ENCODE measurements at regions not wholly inside any gene's neighbourhood (a gene's known extent, or its start where the extent isn't known, plus 50 kb on each side); places are given as distances from the start of the nearest gene placed in this dataset.
A peak's percentile ranks its signal among the peaks of the same experiment; 100 is the strongest.

DNA sequence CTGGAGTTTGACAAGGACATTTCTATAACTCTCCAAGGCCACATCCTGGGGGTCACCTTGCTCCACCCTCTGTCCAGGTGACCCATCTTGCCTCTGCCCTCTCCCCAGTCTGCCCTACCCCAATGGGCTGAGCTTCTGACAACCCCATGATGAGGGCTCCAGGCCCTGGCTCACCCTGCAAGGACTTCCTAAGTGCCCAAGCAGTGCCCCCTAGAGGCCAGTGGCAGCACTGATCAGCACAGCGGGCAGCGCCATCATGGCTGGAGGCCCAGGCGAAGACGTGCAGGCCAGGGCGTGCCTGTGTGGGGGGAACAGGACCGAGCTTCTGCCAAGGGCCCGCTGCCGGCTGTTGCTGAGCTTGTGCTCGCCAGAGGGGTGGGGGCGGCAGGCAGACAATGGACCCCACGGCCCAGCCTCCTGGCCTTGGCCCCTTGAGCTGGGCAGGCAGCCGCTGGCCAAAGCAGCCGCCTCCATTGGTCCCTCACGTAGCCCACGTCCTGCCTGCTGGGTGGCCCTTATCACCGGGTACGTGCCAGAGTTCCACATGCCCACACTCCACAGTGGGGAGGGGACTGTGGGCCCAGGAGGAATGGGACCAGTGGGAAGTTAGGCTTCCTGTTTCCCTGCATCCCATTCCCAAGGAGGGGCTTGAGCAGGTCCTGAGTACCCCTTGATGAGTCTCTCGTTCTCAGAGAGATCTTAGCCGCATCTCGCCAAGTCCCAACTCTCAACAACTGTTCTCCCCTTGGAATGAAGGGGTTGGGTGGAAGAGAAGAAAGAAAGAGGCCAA lies 64.3 kb downstream of the MRPL14 start (continued):
- peak; percentile 60 for TF ChIP-seq GABPB1 (CRISPR knock-in tag; IDR thresholded peaks at IDR 0.05)
- TF ChIP-seq ETV6 (CRISPR knock-in tag; conservative IDR thresholded peaks at IDR 0.05) = no peak
- TF ChIP-seq ZNF432 (CRISPR knock-in tag; IDR thresholded peaks at IDR 0.05; ENCODE audit: borderline replicate concordance) = no peak
- TF ChIP-seq, protein P1, sequence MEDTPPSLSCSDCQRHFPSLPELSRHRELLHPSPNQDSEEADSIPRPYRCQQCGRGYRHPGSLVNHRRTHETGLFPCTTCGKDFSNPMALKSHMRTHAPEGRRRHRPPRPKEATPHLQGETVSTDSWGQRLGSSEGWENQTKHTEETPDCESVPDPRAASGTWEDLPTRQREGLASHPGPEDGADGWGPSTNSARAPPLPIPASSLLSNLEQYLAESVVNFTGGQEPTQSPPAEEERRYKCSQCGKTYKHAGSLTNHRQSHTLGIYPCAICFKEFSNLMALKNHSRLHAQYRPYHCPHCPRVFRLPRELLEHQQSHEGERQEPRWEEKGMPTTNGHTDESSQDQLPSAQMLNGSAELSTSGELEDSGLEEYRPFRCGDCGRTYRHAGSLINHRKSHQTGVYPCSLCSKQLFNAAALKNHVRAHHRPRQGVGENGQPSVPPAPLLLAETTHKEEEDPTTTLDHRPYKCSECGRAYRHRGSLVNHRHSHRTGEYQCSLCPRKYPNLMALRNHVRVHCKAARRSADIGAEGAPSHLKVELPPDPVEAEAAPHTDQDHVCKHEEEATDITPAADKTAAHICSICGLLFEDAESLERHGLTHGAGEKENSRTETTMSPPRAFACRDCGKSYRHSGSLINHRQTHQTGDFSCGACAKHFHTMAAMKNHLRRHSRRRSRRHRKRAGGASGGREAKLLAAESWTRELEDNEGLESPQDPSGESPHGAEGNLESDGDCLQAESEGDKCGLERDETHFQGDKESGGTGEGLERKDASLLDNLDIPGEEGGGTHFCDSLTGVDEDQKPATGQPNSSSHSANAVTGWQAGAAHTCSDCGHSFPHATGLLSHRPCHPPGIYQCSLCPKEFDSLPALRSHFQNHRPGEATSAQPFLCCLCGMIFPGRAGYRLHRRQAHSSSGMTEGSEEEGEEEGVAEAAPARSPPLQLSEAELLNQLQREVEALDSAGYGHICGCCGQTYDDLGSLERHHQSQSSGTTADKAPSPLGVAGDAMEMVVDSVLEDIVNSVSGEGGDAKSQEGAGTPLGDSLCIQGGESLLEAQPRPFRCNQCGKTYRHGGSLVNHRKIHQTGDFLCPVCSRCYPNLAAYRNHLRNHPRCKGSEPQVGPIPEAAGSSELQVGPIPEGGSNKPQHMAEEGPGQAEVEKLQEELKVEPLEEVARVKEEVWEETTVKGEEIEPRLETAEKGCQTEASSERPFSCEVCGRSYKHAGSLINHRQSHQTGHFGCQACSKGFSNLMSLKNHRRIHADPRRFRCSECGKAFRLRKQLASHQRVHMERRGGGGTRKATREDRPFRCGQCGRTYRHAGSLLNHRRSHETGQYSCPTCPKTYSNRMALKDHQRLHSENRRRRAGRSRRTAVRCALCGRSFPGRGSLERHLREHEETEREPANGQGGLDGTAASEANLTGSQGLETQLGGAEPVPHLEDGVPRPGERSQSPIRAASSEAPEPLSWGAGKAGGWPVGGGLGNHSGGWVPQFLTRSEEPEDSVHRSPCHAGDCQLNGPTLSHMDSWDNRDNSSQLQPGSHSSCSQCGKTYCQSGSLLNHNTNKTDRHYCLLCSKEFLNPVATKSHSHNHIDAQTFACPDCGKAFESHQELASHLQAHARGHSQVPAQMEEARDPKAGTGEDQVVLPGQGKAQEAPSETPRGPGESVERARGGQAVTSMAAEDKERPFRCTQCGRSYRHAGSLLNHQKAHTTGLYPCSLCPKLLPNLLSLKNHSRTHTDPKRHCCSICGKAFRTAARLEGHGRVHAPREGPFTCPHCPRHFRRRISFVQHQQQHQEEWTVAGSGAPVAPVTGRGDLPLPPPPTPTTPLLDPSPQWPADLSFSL (CRISPR knock-in tag; IDR thresholded peaks at IDR 0.05) = no peak
- TF ChIP-seq MTF1 (CRISPR knock-in tag; IDR thresholded peaks at IDR 0.05) = no peak
- TF ChIP-seq, protein P2, sequence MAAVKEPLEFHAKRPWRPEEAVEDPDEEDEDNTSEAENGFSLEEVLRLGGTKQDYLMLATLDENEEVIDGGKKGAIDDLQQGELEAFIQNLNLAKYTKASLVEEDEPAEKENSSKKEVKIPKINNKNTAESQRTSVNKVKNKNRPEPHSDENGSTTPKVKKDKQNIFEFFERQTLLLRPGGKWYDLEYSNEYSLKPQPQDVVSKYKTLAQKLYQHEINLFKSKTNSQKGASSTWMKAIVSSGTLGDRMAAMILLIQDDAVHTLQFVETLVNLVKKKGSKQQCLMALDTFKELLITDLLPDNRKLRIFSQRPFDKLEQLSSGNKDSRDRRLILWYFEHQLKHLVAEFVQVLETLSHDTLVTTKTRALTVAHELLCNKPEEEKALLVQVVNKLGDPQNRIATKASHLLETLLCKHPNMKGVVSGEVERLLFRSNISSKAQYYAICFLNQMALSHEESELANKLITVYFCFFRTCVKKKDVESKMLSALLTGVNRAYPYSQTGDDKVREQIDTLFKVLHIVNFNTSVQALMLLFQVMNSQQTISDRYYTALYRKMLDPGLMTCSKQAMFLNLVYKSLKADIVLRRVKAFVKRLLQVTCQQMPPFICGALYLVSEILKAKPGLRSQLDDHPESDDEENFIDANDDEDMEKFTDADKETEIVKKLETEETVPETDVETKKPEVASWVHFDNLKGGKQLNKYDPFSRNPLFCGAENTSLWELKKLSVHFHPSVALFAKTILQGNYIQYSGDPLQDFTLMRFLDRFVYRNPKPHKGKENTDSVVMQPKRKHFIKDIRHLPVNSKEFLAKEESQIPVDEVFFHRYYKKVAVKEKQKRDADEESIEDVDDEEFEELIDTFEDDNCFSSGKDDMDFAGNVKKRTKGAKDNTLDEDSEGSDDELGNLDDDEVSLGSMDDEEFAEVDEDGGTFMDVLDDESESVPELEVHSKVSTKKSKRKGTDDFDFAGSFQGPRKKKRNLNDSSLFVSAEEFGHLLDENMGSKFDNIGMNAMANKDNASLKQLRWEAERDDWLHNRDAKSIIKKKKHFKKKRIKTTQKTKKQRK (IDR thresholded peaks at IDR 0.05; ENCODE audit: low read length) = no peak
- TF ChIP-seq SOX13 (IDR thresholded peaks at IDR 0.05) = no peak
- peak in 1 of 2 experiments; percentile 64; a peak in 1 of 4 replicates for TF ChIP-seq SOX13 (CRISPR knock-in tag; conservative IDR thresholded peaks at IDR 0.05 in 1 of 2, IDR thresholded peaks at IDR 0.05 in 1 of 2)
- no peak for TF ChIP-seq SIN3A (IDR thresholded peaks at IDR 0.05; ENCODE audit: borderline replicate concordance, low read depth, low read length)
- no peak for TF ChIP-seq ZNF777 (CRISPR knock-in tag; IDR thresholded peaks at IDR 0.05)
- TF ChIP-seq PHF20 (CRISPR knock-in tag; IDR thresholded peaks at IDR 0.05) = no peak
- TF ChIP-seq, protein P3, sequence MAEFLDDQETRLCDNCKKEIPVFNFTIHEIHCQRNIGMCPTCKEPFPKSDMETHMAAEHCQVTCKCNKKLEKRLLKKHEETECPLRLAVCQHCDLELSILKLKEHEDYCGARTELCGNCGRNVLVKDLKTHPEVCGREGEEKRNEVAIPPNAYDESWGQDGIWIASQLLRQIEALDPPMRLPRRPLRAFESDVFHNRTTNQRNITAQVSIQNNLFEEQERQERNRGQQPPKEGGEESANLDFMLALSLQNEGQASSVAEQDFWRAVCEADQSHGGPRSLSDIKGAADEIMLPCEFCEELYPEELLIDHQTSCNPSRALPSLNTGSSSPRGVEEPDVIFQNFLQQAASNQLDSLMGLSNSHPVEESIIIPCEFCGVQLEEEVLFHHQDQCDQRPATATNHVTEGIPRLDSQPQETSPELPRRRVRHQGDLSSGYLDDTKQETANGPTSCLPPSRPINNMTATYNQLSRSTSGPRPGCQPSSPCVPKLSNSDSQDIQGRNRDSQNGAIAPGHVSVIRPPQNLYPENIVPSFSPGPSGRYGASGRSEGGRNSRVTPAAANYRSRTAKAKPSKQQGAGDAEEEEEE (CRISPR knock-in tag; IDR thresholded peaks at IDR 0.05; ENCODE audit: borderline replicate concordance) = no peak; the same call in 1 of the 2 replicates
- TF ChIP-seq, protein P4, sequence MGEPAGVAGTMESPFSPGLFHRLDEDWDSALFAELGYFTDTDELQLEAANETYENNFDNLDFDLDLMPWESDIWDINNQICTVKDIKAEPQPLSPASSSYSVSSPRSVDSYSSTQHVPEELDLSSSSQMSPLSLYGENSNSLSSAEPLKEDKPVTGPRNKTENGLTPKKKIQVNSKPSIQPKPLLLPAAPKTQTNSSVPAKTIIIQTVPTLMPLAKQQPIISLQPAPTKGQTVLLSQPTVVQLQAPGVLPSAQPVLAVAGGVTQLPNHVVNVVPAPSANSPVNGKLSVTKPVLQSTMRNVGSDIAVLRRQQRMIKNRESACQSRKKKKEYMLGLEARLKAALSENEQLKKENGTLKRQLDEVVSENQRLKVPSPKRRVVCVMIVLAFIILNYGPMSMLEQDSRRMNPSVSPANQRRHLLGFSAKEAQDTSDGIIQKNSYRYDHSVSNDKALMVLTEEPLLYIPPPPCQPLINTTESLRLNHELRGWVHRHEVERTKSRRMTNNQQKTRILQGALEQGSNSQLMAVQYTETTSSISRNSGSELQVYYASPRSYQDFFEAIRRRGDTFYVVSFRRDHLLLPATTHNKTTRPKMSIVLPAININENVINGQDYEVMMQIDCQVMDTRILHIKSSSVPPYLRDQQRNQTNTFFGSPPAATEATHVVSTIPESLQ (CRISPR knock-in tag; conservative IDR thresholded peaks at IDR 0.05) = no peak
